WTC11 (cell line): ENCODE measurements at regions not wholly inside any gene's neighbourhood (a gene's known extent, or its start where the extent isn't known, plus 50 kb on each side); places are given as distances from the start of the nearest gene placed in this dataset.

Source experiments
- ATAC-seq: fragments of 200-7000 bp; cut with Tn5 transposase; 2 replicates; pipeline ENCODE4 v1.10.0; 2021; ENCODE audit warnings: mild to moderate bottlenecking, moderate library complexity
- CTCF ChIA-PET: fragments of 300-600 bp; sonication (Branson Sonifier 250); formaldehyde crosslinking; loops from one replicate; lab custom pipeline; 2021; ENCODE audit warnings: antibody characterized with exemption; lab: Charles Lee
- POLR2A ChIA-PET: fragments of 350-600 bp; sonication (Branson Sonifier 250); formaldehyde crosslinking; loops from one replicate; lab custom pipeline; 2021; ENCODE audit warnings: antibody characterized with exemption; lab: Charles Lee
- DNase-seq: peaks from one replicate; pipeline ENCODE4 v3.0.0; 2021; ENCODE audit warnings: low spot score
- H3K27ac Mint-ChIP-seq: 2 replicates; pipeline ENCODE4 v1.8.0; 2021; ENCODE audit warnings: mixed read lengths
- H3K27me3 Mint-ChIP-seq: 2 replicates; pipeline ENCODE4 v1.8.0; 2021; ENCODE audit warnings: low read depth, mild to moderate bottlenecking, moderate library complexity, mixed read lengths
- H3K36me3 Mint-ChIP-seq: 2 replicates; pipeline ENCODE4 v1.8.0; 2021; ENCODE audit warnings: mixed read lengths
- H3K4me1 Mint-ChIP-seq: 2 replicates; pipeline ENCODE4 v1.8.0; 2022; ENCODE audit warnings: mixed read lengths
- H3K4me3 Mint-ChIP-seq: 2 replicates; pipeline ENCODE4 v1.8.0; 2021; ENCODE audit warnings: mild to moderate bottlenecking, moderate library complexity, mixed read lengths
- H3K9me3 Mint-ChIP-seq: 2 replicates; pipeline ENCODE4 v1.8.0; 2021; ENCODE audit warnings: mixed read lengths
- ARID4B ChIP-seq: sonication (generic); formaldehyde crosslinking; IDR thresholded peaks from 2 replicates; pipeline ENCODE4 v1.8.0; 2023; ENCODE audit warnings: missing genetic modification reagents, mild to moderate bottlenecking, borderline replicate concordance
- ATF1 ChIP-seq: sonication (generic); formaldehyde crosslinking; IDR thresholded peaks from 2 replicates; pipeline ENCODE4 v1.8.1; 2023; ENCODE audit warnings: mild to moderate bottlenecking, moderate library complexity, missing genetic modification reagents
- CBFB ChIP-seq: sonication (generic); formaldehyde crosslinking; IDR thresholded peaks from 2 replicates; pipeline ENCODE4 v1.8.1; 2022; ENCODE audit warnings: mild to moderate bottlenecking, low read depth, missing genetic modification reagents
- CREB1 ChIP-seq: sonication (generic); formaldehyde crosslinking; IDR thresholded peaks from 2 replicates; pipeline ENCODE4 v1.8.0; 2023; ENCODE audit warnings: mild to moderate bottlenecking, missing genetic modification reagents
- E2F4 ChIP-seq: sonication (generic); formaldehyde crosslinking; IDR thresholded peaks from 2 replicates; pipeline ENCODE4 v1.8.1; 2022; ENCODE audit warnings: low read depth, mild to moderate bottlenecking, moderate library complexity, missing genetic modification reagents, borderline replicate concordance
- FOXP1 ChIP-seq: sonication (generic); formaldehyde crosslinking; IDR thresholded peaks from 2 replicates; pipeline ENCODE4 v1.8.0; 2022; ENCODE audit warnings: missing genetic modification reagents, mild to moderate bottlenecking, moderate library complexity, borderline replicate concordance
- HMGA2 ChIP-seq: fragments of 250-450 bp; sonication (Bioruptor Pico); IDR thresholded peaks from 2 replicates; pipeline ENCODE4 v1.4.0; 2021; ENCODE audit warnings: mild to moderate bottlenecking, moderate library complexity
- MYBL2 ChIP-seq: sonication (generic); formaldehyde crosslinking; IDR thresholded peaks from 2 replicates; pipeline ENCODE4 v1.8.1; 2023; ENCODE audit warnings: mild to moderate bottlenecking, moderate library complexity, missing genetic modification reagents
- NR3C1 ChIP-seq: sonication (generic); formaldehyde crosslinking; conservative IDR thresholded peaks from 2 replicates; pipeline ENCODE4 v1.8.1; 2023; ENCODE audit warnings: low read depth, mild to moderate bottlenecking, missing genetic modification reagents
- RELA ChIP-seq: sonication (generic); formaldehyde crosslinking; IDR thresholded peaks from 2 replicates; pipeline ENCODE4 v1.8.1; 2022; ENCODE audit warnings: missing genetic modification reagents, mild to moderate bottlenecking, borderline replicate concordance
- SMAD3 ChIP-seq: sonication (generic); formaldehyde crosslinking; IDR thresholded peaks from 2 replicates; pipeline ENCODE4 v1.8.0; 2022; ENCODE audit warnings: missing genetic modification reagents, mild to moderate bottlenecking, borderline replicate concordance
- SP1 ChIP-seq: sonication (generic); formaldehyde crosslinking; conservative IDR thresholded peaks from 2 replicates; pipeline ENCODE4 v1.8.1; 2022; ENCODE audit warnings: missing genetic modification reagents
- TEAD4 ChIP-seq: sonication (generic); formaldehyde crosslinking; IDR thresholded peaks from 2 replicates; pipeline ENCODE4 v1.8.0; 2022; ENCODE audit warnings: mild to moderate bottlenecking, missing genetic modification reagents
- ZBTB43 ChIP-seq: sonication (generic); formaldehyde crosslinking; IDR thresholded peaks from 2 replicates; pipeline ENCODE4 v1.8.1; 2023; ENCODE audit warnings: mild to moderate bottlenecking, missing genetic modification reagents
- ZNF317 ChIP-seq: sonication (generic); formaldehyde crosslinking; IDR thresholded peaks from 2 replicates; pipeline ENCODE4 v1.8.1; 2023; ENCODE audit warnings: low read depth, mild to moderate bottlenecking, moderate library complexity, missing genetic modification reagents, borderline replicate concordance
- ZNF416 ChIP-seq: fragments of 250-450 bp; sonication (Bioruptor Pico); IDR thresholded peaks from 2 replicates; pipeline ENCODE4 v1.9.0; 2021; ENCODE audit warnings: mild to moderate bottlenecking, inconsistent platforms
- TF ChIP-seq, protein P1 (sequence below): sonication (generic); formaldehyde crosslinking; IDR thresholded peaks from 2 replicates; pipeline ENCODE4 v1.8.1; 2022; ENCODE audit warnings: mild to moderate bottlenecking, missing genetic modification reagents, moderate library complexity, borderline replicate concordance
- TF ChIP-seq, protein P2 (sequence below): sonication (generic); formaldehyde crosslinking; conservative IDR thresholded peaks from 2 replicates; pipeline ENCODE4 v1.8.1; 2023; ENCODE audit warnings: mild to moderate bottlenecking, low read depth, missing genetic modification reagents, moderate library complexity
- TF ChIP-seq, protein P3 (sequence below): sonication (generic); formaldehyde crosslinking; IDR thresholded peaks from 2 replicates; pipeline ENCODE4 v1.8.0; 2022; ENCODE audit warnings: mild to moderate bottlenecking, missing genetic modification reagents
- TF ChIP-seq, protein P4 (sequence below): sonication (generic); formaldehyde crosslinking; IDR thresholded peaks from 2 replicates; pipeline ENCODE4 v1.8.0; 2022; ENCODE audit warnings: mild to moderate bottlenecking, missing genetic modification reagents

DNA sequence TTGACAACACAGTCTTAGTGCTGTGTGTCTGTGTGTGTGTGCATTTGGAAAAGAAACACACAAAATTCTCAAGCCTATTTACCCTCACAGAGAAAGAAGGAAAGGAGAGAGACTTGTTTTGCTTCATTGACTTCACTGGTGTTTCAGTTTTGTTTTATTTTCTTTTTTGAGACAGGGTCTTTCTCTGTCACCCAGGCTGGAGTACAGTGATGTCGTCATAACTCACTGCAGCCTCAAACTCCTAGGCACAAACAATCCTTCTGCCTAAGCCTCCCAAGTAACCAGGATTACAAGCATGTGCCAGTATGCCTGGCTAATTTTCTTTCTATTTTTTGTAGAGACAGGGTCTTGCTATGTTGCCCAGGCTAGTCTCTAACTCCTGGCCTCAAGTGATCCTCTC, 636.9 kb downstream of the TAFA4 start (continued):
- TF ChIP-seq, protein P1, sequence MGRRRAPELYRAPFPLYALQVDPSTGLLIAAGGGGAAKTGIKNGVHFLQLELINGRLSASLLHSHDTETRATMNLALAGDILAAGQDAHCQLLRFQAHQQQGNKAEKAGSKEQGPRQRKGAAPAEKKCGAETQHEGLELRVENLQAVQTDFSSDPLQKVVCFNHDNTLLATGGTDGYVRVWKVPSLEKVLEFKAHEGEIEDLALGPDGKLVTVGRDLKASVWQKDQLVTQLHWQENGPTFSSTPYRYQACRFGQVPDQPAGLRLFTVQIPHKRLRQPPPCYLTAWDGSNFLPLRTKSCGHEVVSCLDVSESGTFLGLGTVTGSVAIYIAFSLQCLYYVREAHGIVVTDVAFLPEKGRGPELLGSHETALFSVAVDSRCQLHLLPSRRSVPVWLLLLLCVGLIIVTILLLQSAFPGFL (CRISPR knock-in tag), result no peak
- TF ChIP-seq FOXP1 (CRISPR knock-in tag) (no peak), MYBL2 (CRISPR knock-in tag) (no peak), HMGA2 (CRISPR knock-in tag) (no peak), CBFB (CRISPR knock-in tag) (no peak), E2F4 (CRISPR knock-in tag) (no peak)

DNA sequence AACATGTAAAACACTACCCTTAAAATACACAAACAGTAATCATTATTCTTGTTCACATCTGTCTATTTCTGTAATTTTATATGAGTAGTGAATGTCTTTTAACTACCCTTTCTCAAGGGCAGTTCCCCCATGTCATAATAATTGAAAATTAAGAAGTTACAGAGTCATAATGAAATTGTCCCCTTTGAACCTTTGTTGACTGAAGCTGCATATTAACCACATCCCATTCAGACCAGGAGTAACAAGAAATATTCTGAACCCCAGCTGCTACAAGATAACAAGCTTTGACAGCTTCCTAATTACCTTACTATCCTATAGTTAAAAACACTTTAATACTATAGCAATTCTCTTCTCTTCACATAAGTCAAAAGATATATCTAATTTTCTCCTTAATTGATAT, 635.9 kb upstream of the SUCLG2 start:
- Mint-ChIP-seq H3K4me3 (no peak overlapping the region), H3K36me3 (no peaks in the 10 kb centered on the region), H3K9me3 (no peaks in the 10 kb centered on the region), H3K27ac (no peak overlapping the region), H3K4me1 (peaks cover 5% of the 10 kb centered on the region; the same call in 1 of the 2 replicates), H3K27me3 (no peaks in the 10 kb centered on the region)
- POLR2A ChIA-PET, result no interaction called here
- no peak for DNase-seq
- ATAC-seq, result no peak
- CTCF ChIA-PET, result no interaction called here
- TF ChIP-seq RELA (CRISPR knock-in tag) (no peak), ZNF416 (no peak), ZNF317 (no peak)

- Mint-ChIP-seq H3K36me3 (no peaks in the 10 kb centered on the region), H3K9me3 (no peaks in the 10 kb centered on the region), H3K4me1 (peaks cover 5% of the 10 kb centered on the region; the same call in 1 of the 2 replicates), H3K27ac (no peak overlapping the region), H3K4me3 (no peak overlapping the region), H3K27me3 (no peaks in the 10 kb centered on the region)
- no peak for ATAC-seq
- CTCF ChIA-PET, result no interaction called here
- no peak for DNase-seq
- POLR2A ChIA-PET, result no interaction called here
- no peak for TF ChIP-seq ARID4B (CRISPR knock-in tag)
- no peak for TF ChIP-seq SP1
- TF ChIP-seq, protein P2, sequence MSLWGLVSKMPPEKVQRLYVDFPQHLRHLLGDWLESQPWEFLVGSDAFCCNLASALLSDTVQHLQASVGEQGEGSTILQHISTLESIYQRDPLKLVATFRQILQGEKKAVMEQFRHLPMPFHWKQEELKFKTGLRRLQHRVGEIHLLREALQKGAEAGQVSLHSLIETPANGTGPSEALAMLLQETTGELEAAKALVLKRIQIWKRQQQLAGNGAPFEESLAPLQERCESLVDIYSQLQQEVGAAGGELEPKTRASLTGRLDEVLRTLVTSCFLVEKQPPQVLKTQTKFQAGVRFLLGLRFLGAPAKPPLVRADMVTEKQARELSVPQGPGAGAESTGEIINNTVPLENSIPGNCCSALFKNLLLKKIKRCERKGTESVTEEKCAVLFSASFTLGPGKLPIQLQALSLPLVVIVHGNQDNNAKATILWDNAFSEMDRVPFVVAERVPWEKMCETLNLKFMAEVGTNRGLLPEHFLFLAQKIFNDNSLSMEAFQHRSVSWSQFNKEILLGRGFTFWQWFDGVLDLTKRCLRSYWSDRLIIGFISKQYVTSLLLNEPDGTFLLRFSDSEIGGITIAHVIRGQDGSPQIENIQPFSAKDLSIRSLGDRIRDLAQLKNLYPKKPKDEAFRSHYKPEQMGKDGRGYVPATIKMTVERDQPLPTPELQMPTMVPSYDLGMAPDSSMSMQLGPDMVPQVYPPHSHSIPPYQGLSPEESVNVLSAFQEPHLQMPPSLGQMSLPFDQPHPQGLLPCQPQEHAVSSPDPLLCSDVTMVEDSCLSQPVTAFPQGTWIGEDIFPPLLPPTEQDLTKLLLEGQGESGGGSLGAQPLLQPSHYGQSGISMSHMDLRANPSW (CRISPR knock-in tag), result no peak
- no peak for TF ChIP-seq ATF1 (CRISPR knock-in tag)
- TF ChIP-seq ZBTB43, result no peak
- TF ChIP-seq, protein P3, sequence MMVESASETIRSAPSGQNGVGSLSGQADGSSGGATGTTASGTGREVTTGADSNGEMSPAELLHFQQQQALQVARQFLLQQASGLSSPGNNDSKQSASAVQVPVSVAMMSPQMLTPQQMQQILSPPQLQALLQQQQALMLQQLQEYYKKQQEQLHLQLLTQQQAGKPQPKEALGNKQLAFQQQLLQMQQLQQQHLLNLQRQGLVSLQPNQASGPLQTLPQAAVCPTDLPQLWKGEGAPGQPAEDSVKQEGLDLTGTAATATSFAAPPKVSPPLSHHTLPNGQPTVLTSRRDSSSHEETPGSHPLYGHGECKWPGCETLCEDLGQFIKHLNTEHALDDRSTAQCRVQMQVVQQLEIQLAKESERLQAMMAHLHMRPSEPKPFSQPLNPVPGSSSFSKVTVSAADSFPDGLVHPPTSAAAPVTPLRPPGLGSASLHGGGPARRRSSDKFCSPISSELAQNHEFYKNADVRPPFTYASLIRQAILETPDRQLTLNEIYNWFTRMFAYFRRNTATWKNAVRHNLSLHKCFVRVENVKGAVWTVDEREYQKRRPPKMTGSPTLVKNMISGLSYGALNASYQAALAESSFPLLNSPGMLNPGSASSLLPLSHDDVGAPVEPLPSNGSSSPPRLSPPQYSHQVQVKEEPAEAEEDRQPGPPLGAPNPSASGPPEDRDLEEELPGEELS, result no peak
- TF ChIP-seq SMAD3 (CRISPR knock-in tag), result no peak
- no peak for TF ChIP-seq TEAD4
- no peak for TF ChIP-seq CREB1 (CRISPR knock-in tag)
- TF ChIP-seq, protein P4, sequence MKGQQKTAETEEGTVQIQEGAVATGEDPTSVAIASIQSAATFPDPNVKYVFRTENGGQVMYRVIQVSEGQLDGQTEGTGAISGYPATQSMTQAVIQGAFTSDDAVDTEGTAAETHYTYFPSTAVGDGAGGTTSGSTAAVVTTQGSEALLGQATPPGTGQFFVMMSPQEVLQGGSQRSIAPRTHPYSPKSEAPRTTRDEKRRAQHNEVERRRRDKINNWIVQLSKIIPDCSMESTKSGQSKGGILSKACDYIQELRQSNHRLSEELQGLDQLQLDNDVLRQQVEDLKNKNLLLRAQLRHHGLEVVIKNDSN, result no peak
- no peak for TF ChIP-seq NR3C1 (CRISPR knock-in tag)
Measured at GRCh38 chr3:68288085-68288484, 633.7 kb upstream of the SUCLG2 start.
